ENCODE measurements at regions not wholly inside any gene's neighbourhood (a gene's known extent, or its start where the extent isn't known, plus 50 kb on each side); places are given as distances from the start of the nearest gene placed in this dataset.

DNA sequence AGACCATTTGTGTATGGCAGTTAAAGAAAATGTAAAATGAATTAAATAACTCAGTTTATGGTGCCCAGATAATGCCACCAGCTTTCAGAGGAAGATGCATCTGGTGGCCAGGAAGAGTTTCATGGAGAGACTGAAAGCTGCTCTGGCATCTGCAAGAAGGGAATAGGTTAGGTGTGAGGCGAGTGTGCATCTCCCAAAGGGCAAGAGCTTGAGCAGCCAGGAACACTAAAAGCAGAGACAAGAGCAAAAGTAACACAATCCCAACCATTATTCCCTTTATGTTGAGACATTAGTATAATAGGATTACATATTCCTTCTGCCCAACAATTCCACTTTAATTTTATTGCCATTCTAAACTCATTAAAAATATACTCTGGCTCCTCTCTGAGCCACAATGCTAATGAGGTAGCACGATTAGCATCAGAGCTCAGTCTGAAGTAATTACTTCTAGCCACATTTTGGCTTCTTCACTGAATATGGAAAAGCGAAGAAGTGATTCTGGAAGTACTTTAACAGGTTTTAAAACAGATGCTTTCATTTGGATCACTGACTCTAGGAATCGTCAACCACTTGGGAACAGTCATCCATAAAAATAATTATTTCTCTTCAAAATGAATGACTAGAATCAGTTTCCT is 309.4 kb upstream of the TMTC1 start:
- TF ChIP-seq POLR2A (IDR thresholded peaks at IDR 0.05) (no peak), POLR2AphosphoS5 (IDR thresholded peaks at IDR 0.05) (no peak)
- TF ChIP-seq, protein P1, sequence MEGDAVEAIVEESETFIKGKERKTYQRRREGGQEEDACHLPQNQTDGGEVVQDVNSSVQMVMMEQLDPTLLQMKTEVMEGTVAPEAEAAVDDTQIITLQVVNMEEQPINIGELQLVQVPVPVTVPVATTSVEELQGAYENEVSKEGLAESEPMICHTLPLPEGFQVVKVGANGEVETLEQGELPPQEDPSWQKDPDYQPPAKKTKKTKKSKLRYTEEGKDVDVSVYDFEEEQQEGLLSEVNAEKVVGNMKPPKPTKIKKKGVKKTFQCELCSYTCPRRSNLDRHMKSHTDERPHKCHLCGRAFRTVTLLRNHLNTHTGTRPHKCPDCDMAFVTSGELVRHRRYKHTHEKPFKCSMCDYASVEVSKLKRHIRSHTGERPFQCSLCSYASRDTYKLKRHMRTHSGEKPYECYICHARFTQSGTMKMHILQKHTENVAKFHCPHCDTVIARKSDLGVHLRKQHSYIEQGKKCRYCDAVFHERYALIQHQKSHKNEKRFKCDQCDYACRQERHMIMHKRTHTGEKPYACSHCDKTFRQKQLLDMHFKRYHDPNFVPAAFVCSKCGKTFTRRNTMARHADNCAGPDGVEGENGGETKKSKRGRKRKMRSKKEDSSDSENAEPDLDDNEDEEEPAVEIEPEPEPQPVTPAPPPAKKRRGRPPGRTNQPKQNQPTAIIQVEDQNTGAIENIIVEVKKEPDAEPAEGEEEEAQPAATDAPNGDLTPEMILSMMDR (IDR thresholded peaks at IDR 0.05), result no peak

Data from breast epithelium (tissue), 3 donors.